HUES48 (cell line): ENCODE measurements at regions not wholly inside any gene's neighbourhood (a gene's known extent, or its start where the extent isn't known, plus 50 kb on each side); places are given as distances from the start of the nearest gene placed in this dataset.

Experiments
- H3K27ac ChIP-seq: one replicate; pipeline ENCODE4 v1.7.0; 2013; ENCODE audit warnings: low read depth, low read length, inconsistent platforms
- H3K27me3 ChIP-seq: 2 replicates; pipeline ENCODE4 v1.6.1; 2013; ENCODE audit warnings: mild to moderate bottlenecking, low read length; ENCODE audit not compliant: control insufficient read depth, insufficient read depth
- H3K36me3 ChIP-seq: 2 replicates; pipeline ENCODE4 v1.6.1; 2013; ENCODE audit warnings: low read length; ENCODE audit not compliant: control insufficient read depth, insufficient read depth
- H3K4me1 ChIP-seq: 2 replicates; pipeline ENCODE4 v1.6.1; 2013; ENCODE audit warnings: mild to moderate bottlenecking, low read length; ENCODE audit not compliant: control insufficient read depth, insufficient read depth
- H3K4me3 ChIP-seq: 2 replicates; pipeline ENCODE4 v1.5.1; 2013; ENCODE audit warnings: mild to moderate bottlenecking, low read depth, low read length
- H3K9ac ChIP-seq: 2 replicates; pipeline ENCODE4 v1.6.1; 2013; ENCODE audit warnings: mild to moderate bottlenecking, low read depth, low read length, moderate library complexity
- H3K9me3 ChIP-seq: 2 replicates; pipeline ENCODE4 v1.6.1; 2013; ENCODE audit warnings: low read length; ENCODE audit not compliant: control insufficient read depth, insufficient read depth

GRCh38 chr2:14827226-14828023 lies 194.9 kb downstream of the LRATD1 start:
- Histone ChIP-seq H3K27me3 (no peaks in the 10 kb centered on the region), H3K9me3 (no peaks in the 10 kb centered on the region), H3K9ac (no peak overlapping the region), H3K36me3 (no peaks in the 10 kb centered on the region), H3K27ac (no peak overlapping the region), H3K4me3 (no peak overlapping the region), H3K4me1 (no peaks in the 10 kb centered on the region)

GRCh38 chr2:14828223-14828622 lies 195.7 kb downstream of the LRATD1 start:
- no peaks in the 10 kb centered on the region for H3K9me3 ChIP-seq
- no peaks in the 10 kb centered on the region for H3K27me3 ChIP-seq
- no peaks in the 10 kb centered on the region for H3K36me3 ChIP-seq
- no peak overlapping the region for H3K9ac ChIP-seq
- no peaks in the 10 kb centered on the region for H3K4me1 ChIP-seq
- H3K27ac ChIP-seq, result no peak overlapping the region
- no peak overlapping the region for H3K4me3 ChIP-seq

GRCh38 chr2:14828968-14829367 lies 196.5 kb downstream of the LRATD1 start:
- H3K36me3 ChIP-seq, result no peaks in the 10 kb centered on the region
- H3K27ac ChIP-seq, result no peak overlapping the region
- no peaks in the 10 kb centered on the region for H3K27me3 ChIP-seq
- H3K9me3 ChIP-seq, result no peaks in the 10 kb centered on the region
- H3K4me3 ChIP-seq, result no peak overlapping the region
- H3K9ac ChIP-seq, result no peak overlapping the region
- no peaks in the 10 kb centered on the region for H3K4me1 ChIP-seq

GRCh38 chr2:14831458-14831857 lies 198.9 kb downstream of the LRATD1 start:
- Histone ChIP-seq H3K4me3 (no peak overlapping the region), H3K4me1 (no peaks in the 10 kb centered on the region), H3K36me3 (no peaks in the 10 kb centered on the region), H3K27me3 (no peaks in the 10 kb centered on the region), H3K9ac (no peak overlapping the region), H3K9me3 (no peaks in the 10 kb centered on the region), H3K27ac (no peak overlapping the region)

- no peaks in the 10 kb centered on the region for H3K36me3 ChIP-seq
- no peak overlapping the region for H3K4me3 ChIP-seq
Measured at GRCh38 chr2:14843507-14844204, 211.1 kb downstream of the LRATD1 start.

GRCh38 chr2:14855751-14856150 lies 223.2 kb downstream of the LRATD1 start:
- no peaks in the 10 kb centered on the region for H3K4me1 ChIP-seq
- no peaks in the 10 kb centered on the region for H3K36me3 ChIP-seq
- no peak overlapping the region for H3K4me3 ChIP-seq
- no peaks in the 10 kb centered on the region for H3K9me3 ChIP-seq
- H3K27me3 ChIP-seq, result no peaks in the 10 kb centered on the region
- H3K27ac ChIP-seq, result no peak overlapping the region
- H3K9ac ChIP-seq, result no peak overlapping the region

More at GRCh38 chr2:14843507-14844204, 211.1 kb downstream of the LRATD1 start:
- Histone ChIP-seq H3K9ac (no peak overlapping the region), H3K27me3 (no peaks in the 10 kb centered on the region), H3K9me3 (peaks cover 17% of the 10 kb centered on the region), H3K4me1 (no peaks in the 10 kb centered on the region), H3K27ac (no peak overlapping the region)

- H3K9ac ChIP-seq, result no peak overlapping the region
- 0 out of 2 replicates have a peak, but pooled peaks cover 7% of the 10 kb centered on the region for H3K4me1 ChIP-seq
- no peaks in the 10 kb centered on the region for H3K36me3 ChIP-seq
- H3K27ac ChIP-seq, result no peak overlapping the region
- no peaks in the 10 kb centered on the region for H3K9me3 ChIP-seq
- H3K27me3 ChIP-seq, result no peaks in the 10 kb centered on the region
- H3K4me3 ChIP-seq, result no peak overlapping the region
Measured at GRCh38 chr2:14861181-14861580, 228.7 kb downstream of the LRATD1 start.

- Histone ChIP-seq H3K4me1 (no peaks in the 10 kb centered on the region), H3K27ac (no peak overlapping the region), H3K36me3 (no peaks in the 10 kb centered on the region), H3K27me3 (no peaks in the 10 kb centered on the region), H3K9me3 (0 out of 2 replicates have a peak, but pooled peaks cover 4% of the 10 kb centered on the region), H3K9ac (no peak overlapping the region), H3K4me3 (no peak overlapping the region)
Measured at GRCh38 chr2:14866736-14867352, 234.3 kb downstream of the LRATD1 start.

- H3K27ac ChIP-seq, result no peak overlapping the region
- no peaks in the 10 kb centered on the region for H3K27me3 ChIP-seq
- H3K4me3 ChIP-seq, result no peak overlapping the region
- no peaks in the 10 kb centered on the region for H3K4me1 ChIP-seq
- no peaks in the 10 kb centered on the region for H3K36me3 ChIP-seq
- no peak overlapping the region for H3K9ac ChIP-seq
- H3K9me3 ChIP-seq, result 0 out of 2 replicates have a peak, but pooled peaks cover 4% of the 10 kb centered on the region
Measured at GRCh38 chr2:14867853-14868252, 235.3 kb downstream of the LRATD1 start.

- Histone ChIP-seq H3K4me1 (no peaks in the 10 kb centered on the region), H3K9me3 (0 out of 2 replicates have a peak, but pooled peaks cover 4% of the 10 kb centered on the region), H3K36me3 (no peaks in the 10 kb centered on the region), H3K4me3 (no peak overlapping the region), H3K27ac (no peak overlapping the region), H3K27me3 (no peaks in the 10 kb centered on the region), H3K9ac (no peak overlapping the region)
Measured at GRCh38 chr2:14872779-14873325, 240.3 kb downstream of the LRATD1 start.
